Nephron (organoid): ENCODE measurements at regions not wholly inside any gene's neighbourhood (a gene's known extent, or its start where the extent isn't known, plus 50 kb on each side); places are given as distances from the start of the nearest gene placed in this dataset.

ENCODE experiments used
- H3K27ac Mint-ChIP-seq, 3 experiments: 2 replicates each; pipeline ENCODE4 v1.8.0; 2020; ENCODE audit warnings: mixed read lengths in 3 of 3, mild to moderate bottlenecking in 2 of 3, moderate library complexity in 1 of 3
- H3K27me3 Mint-ChIP-seq: 2 replicates; pipeline ENCODE4 v1.8.0; 2021; ENCODE audit warnings: low read depth, mild to moderate bottlenecking, moderate library complexity, mixed read lengths
- H3K36me3 Mint-ChIP-seq: 2 replicates; pipeline ENCODE4 v1.8.0; 2020; ENCODE audit warnings: low read depth, mixed read lengths
- H3K4me1 Mint-ChIP-seq: 2 replicates; pipeline ENCODE4 v1.8.0; 2020; ENCODE audit warnings: mixed read lengths
- H3K4me3 Mint-ChIP-seq, 3 experiments: 2 replicates each; pipeline ENCODE4 v1.8.0; 2020; ENCODE audit warnings: mild to moderate bottlenecking in 3 of 3, mixed read lengths in 3 of 3, moderate library complexity in 2 of 3
- H3K9me3 Mint-ChIP-seq: 2 replicates; pipeline ENCODE4 v1.8.0; 2020; ENCODE audit warnings: mixed read lengths
- TF ChIP-seq, protein P1 (sequence below), 3 experiments: fragments of 200-600 bp; sonication (generic); IDR thresholded peaks; one replicate each; pipeline ENCODE4 v1.5.0; 2021; ENCODE audit warnings: antibody characterized with exemption in 3 of 3; ENCODE audit not compliant: unreplicated experiment in 3 of 3

- no peak overlapping the region for H3K27ac Mint-ChIP-seq
- TF ChIP-seq, protein P1, sequence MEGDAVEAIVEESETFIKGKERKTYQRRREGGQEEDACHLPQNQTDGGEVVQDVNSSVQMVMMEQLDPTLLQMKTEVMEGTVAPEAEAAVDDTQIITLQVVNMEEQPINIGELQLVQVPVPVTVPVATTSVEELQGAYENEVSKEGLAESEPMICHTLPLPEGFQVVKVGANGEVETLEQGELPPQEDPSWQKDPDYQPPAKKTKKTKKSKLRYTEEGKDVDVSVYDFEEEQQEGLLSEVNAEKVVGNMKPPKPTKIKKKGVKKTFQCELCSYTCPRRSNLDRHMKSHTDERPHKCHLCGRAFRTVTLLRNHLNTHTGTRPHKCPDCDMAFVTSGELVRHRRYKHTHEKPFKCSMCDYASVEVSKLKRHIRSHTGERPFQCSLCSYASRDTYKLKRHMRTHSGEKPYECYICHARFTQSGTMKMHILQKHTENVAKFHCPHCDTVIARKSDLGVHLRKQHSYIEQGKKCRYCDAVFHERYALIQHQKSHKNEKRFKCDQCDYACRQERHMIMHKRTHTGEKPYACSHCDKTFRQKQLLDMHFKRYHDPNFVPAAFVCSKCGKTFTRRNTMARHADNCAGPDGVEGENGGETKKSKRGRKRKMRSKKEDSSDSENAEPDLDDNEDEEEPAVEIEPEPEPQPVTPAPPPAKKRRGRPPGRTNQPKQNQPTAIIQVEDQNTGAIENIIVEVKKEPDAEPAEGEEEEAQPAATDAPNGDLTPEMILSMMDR (IDR thresholded peaks at IDR 0.05; ENCODE audit: unreplicated experiment in 3 of 3), result no peak
- H3K9me3 Mint-ChIP-seq, result no peaks in the 10 kb centered on the region
- H3K4me3 Mint-ChIP-seq, result no peak overlapping the region
- H3K4me1 Mint-ChIP-seq, result peaks cover 6% of the 10 kb centered on the region
- no peaks in the 10 kb centered on the region for H3K36me3 Mint-ChIP-seq
- H3K27me3 Mint-ChIP-seq, result no peaks in the 10 kb centered on the region
Observed at GRCh38 chr4:148795156-148795864, 353.1 kb upstream of the NR3C2 start.

- Mint-ChIP-seq H3K4me3 (no peak overlapping the region), H3K27me3 (no peaks in the 10 kb centered on the region), H3K27ac (no peak overlapping the region), H3K9me3 (no peaks in the 10 kb centered on the region), H3K4me1 (no peaks in the 10 kb centered on the region), H3K36me3 (no peaks in the 10 kb centered on the region)
- TF ChIP-seq, protein P1 (IDR thresholded peaks at IDR 0.05; ENCODE audit: unreplicated experiment in 3 of 3), result no peak
Observed at GRCh38 chr4:148793221-148793620, 351.0 kb upstream of the NR3C2 start.

- TF ChIP-seq, protein P1 (IDR thresholded peaks at IDR 0.05; ENCODE audit: unreplicated experiment in 3 of 3), result no peak
- no peak overlapping the region for H3K27ac Mint-ChIP-seq
- no peaks in the 10 kb centered on the region for H3K36me3 Mint-ChIP-seq
Observed at GRCh38 chr4:148790691-148791090, 348.5 kb upstream of the NR3C2 start.

DNA sequence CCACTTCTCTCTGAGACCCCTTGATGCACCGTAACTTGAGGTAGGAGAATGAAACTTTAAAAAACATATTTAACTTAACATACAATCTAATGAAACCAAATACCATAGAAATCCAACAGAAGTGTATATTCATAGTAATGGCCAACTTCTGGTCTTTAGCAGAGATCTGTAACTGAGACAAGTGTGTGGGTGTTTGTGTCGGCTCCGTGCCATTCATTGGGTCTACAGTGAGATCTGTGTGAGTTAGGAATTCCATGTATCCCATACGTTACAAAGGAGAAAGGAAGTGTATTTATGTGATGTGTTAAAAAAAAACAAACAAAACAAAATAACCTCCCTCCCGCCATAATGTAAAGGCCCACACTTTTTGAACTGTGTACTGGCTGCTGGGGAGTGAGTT is 348.0 kb upstream of the NR3C2 start:
- no peak overlapping the region for H3K4me3 Mint-ChIP-seq
- no peaks in the 10 kb centered on the region for H3K9me3 Mint-ChIP-seq
- TF ChIP-seq, protein P1 (IDR thresholded peaks at IDR 0.05; ENCODE audit: unreplicated experiment in 3 of 3), result no peak
- no peaks in the 10 kb centered on the region for H3K36me3 Mint-ChIP-seq
- no peak overlapping the region for H3K27ac Mint-ChIP-seq
- H3K27me3 Mint-ChIP-seq, result peaks cover 3% of the 10 kb centered on the region
- no peaks in the 10 kb centered on the region for H3K4me1 Mint-ChIP-seq

More at GRCh38 chr4:148790691-148791090, 348.5 kb upstream of the NR3C2 start:
- Mint-ChIP-seq H3K9me3 (no peaks in the 10 kb centered on the region), H3K4me3 (no peak overlapping the region), H3K4me1 (no peaks in the 10 kb centered on the region), H3K27me3 (no peaks in the 10 kb centered on the region)

- Mint-ChIP-seq H3K36me3 (no peaks in the 10 kb centered on the region), H3K4me1 (no peaks in the 10 kb centered on the region), H3K4me3 (no peak overlapping the region), H3K27ac (no peak overlapping the region), H3K9me3 (no peaks in the 10 kb centered on the region), H3K27me3 (peaks cover 3% of the 10 kb centered on the region)
- TF ChIP-seq, protein P1 (IDR thresholded peaks at IDR 0.05; ENCODE audit: unreplicated experiment in 3 of 3), result no peak
Observed at GRCh38 chr4:148787831-148788477, 345.7 kb upstream of the NR3C2 start.

DNA sequence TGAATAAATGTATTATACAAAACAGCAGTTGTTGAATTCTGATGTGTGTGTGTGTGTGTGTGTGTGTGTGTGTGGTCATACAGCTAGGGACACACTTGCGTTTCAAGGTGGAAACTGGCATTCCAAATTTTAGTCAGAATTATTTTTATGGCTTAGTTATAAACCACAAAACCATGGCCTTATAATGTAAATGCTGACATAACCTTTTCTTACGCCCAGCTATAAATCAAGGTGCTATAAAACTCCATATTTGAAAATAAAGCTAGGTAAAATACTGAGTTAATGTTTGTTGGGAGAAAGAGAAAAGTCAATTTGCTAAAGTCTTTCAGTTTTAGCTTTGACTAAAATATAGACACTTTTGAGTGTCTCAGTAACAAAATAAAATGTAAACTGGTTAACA is 345.1 kb upstream of the NR3C2 start:
- H3K4me3 Mint-ChIP-seq, result no peak overlapping the region
- no peaks in the 10 kb centered on the region for H3K9me3 Mint-ChIP-seq
- no peaks in the 10 kb centered on the region for H3K36me3 Mint-ChIP-seq
- no peak overlapping the region for H3K27ac Mint-ChIP-seq
- peaks cover 3% of the 10 kb centered on the region for H3K27me3 Mint-ChIP-seq
- TF ChIP-seq, protein P1 (IDR thresholded peaks at IDR 0.05; ENCODE audit: unreplicated experiment in 3 of 3), result no peak
- no peaks in the 10 kb centered on the region for H3K4me1 Mint-ChIP-seq
